T-helper 17 cell (primary cell): ENCODE measurements at regions not wholly inside any gene's neighbourhood (a gene's known extent, or its start where the extent isn't known, plus 50 kb on each side); places are given as distances from the start of the nearest gene placed in this dataset.

ENCODE experiments used
- ATAC-seq: fragments of 150-1000 bp; cut with Tn5 transposase; 2 replicates; pipeline ENCODE4 v1.10.0; 2021; ENCODE audit warnings: mild to moderate bottlenecking, moderate library complexity
- DNase-seq, 3 donors: peaks; one replicate each; pipeline versions ENCODE4 v3.0.0 to v3.0.0-alpha.2; 2020 to 2021
- H3K9me3 ChIP-seq: one replicate; pipeline ENCODE4 v1.7.0; 2013; ENCODE audit warnings: low read length, mild to moderate bottlenecking; ENCODE audit not compliant: control insufficient read depth, poor library complexity, severe bottlenecking
- H3K27ac Mint-ChIP-seq: one replicate; pipeline ENCODE4 v1.8.0; 2022; ENCODE audit warnings: mild to moderate bottlenecking, moderate library complexity, mixed read lengths
- H3K27me3 Mint-ChIP-seq: one replicate; pipeline ENCODE4 v1.8.0; 2022; ENCODE audit warnings: mixed read lengths
- H3K36me3 Mint-ChIP-seq: one replicate; pipeline ENCODE4 v1.8.0; 2022; ENCODE audit warnings: low read depth, mixed read lengths
- H3K4me1 Mint-ChIP-seq: one replicate; pipeline ENCODE4 v1.8.0; 2022; ENCODE audit warnings: mild to moderate bottlenecking, mixed read lengths
- H3K4me3 Mint-ChIP-seq: one replicate; pipeline ENCODE4 v1.8.0; 2022; ENCODE audit warnings: mild to moderate bottlenecking, moderate library complexity, mixed read lengths

- Mint-ChIP-seq H3K27me3 (no peaks in the 10 kb centered on the region), H3K4me1 (no peaks in the 10 kb centered on the region), H3K36me3 (no peaks in the 10 kb centered on the region), H3K27ac (no peak overlapping the region), H3K4me3 (no peak overlapping the region)
- DNase-seq (no peak), ATAC-seq (no peak)
- no peaks in the 10 kb centered on the region for H3K9me3 ChIP-seq
These were observed 189.5 kb upstream of the FAT4 start for GRCh38 chr4:125125276-125125675.

- Mint-ChIP-seq H3K27ac (no peak overlapping the region), H3K4me1 (no peaks in the 10 kb centered on the region), H3K4me3 (no peak overlapping the region), H3K36me3 (no peaks in the 10 kb centered on the region), H3K27me3 (no peaks in the 10 kb centered on the region)
- ATAC-seq = no peak
- no peak for DNase-seq
- no peaks in the 10 kb centered on the region for H3K9me3 ChIP-seq
These were observed 191.1 kb upstream of the FAT4 start for GRCh38 chr4:125123570-125124109.

GRCh38 chr4:125121581-125121980, 193.2 kb upstream of the FAT4 start:
- Mint-ChIP-seq H3K27me3 (no peaks in the 10 kb centered on the region), H3K36me3 (no peaks in the 10 kb centered on the region), H3K4me3 (no peak overlapping the region), H3K4me1 (no peaks in the 10 kb centered on the region), H3K27ac (no peak overlapping the region)
- H3K9me3 ChIP-seq = no peaks in the 10 kb centered on the region
- no peak for DNase-seq
- ATAC-seq = no peak

GRCh38 chr4:125116431-125116830, 198.3 kb upstream of the FAT4 start:
- Mint-ChIP-seq H3K36me3 (no peaks in the 10 kb centered on the region), H3K4me3 (no peak overlapping the region), H3K27me3 (no peaks in the 10 kb centered on the region), H3K4me1 (no peaks in the 10 kb centered on the region), H3K27ac (no peak overlapping the region)
- DNase-seq (no peak), ATAC-seq (no peak)
- no peaks in the 10 kb centered on the region for H3K9me3 ChIP-seq

- no peak for ATAC-seq
- no peak overlapping the region for H3K4me3 Mint-ChIP-seq
- H3K4me1 Mint-ChIP-seq = no peaks in the 10 kb centered on the region
- H3K27ac Mint-ChIP-seq = no peak overlapping the region
- DNase-seq = no peak
- no peaks in the 10 kb centered on the region for H3K36me3 Mint-ChIP-seq
- no peaks in the 10 kb centered on the region for H3K9me3 ChIP-seq
- H3K27me3 Mint-ChIP-seq = no peaks in the 10 kb centered on the region
These were observed 198.8 kb upstream of the FAT4 start for GRCh38 chr4:125115941-125116340.

GRCh38 chr4:125115476-125115875, 199.3 kb upstream of the FAT4 start:
- no peak for DNase-seq
- H3K27ac Mint-ChIP-seq = no peak overlapping the region
- no peak overlapping the region for H3K4me3 Mint-ChIP-seq
- no peaks in the 10 kb centered on the region for H3K4me1 Mint-ChIP-seq
- no peak for ATAC-seq
- H3K36me3 Mint-ChIP-seq = no peaks in the 10 kb centered on the region
- H3K27me3 Mint-ChIP-seq = no peaks in the 10 kb centered on the region
- H3K9me3 ChIP-seq = no peaks in the 10 kb centered on the region

- H3K4me1 Mint-ChIP-seq = no peaks in the 10 kb centered on the region
- no peaks in the 10 kb centered on the region for H3K36me3 Mint-ChIP-seq
- H3K27ac Mint-ChIP-seq = no peak overlapping the region
- H3K27me3 Mint-ChIP-seq = no peaks in the 10 kb centered on the region
- ATAC-seq (no peak), DNase-seq (no peak)
- no peaks in the 10 kb centered on the region for H3K9me3 ChIP-seq
- H3K4me3 Mint-ChIP-seq = no peak overlapping the region
These were observed 202.2 kb upstream of the FAT4 start for GRCh38 chr4:125112536-125112935.

- no peak overlapping the region for H3K27ac Mint-ChIP-seq
- no peak for DNase-seq
- no peaks in the 10 kb centered on the region for H3K27me3 Mint-ChIP-seq
- H3K9me3 ChIP-seq = no peaks in the 10 kb centered on the region
- no peak for ATAC-seq
- no peak overlapping the region for H3K4me3 Mint-ChIP-seq
- H3K36me3 Mint-ChIP-seq = no peaks in the 10 kb centered on the region
- no peaks in the 10 kb centered on the region for H3K4me1 Mint-ChIP-seq
These were observed 203.4 kb upstream of the FAT4 start for GRCh38 chr4:125111323-125111722.

- Mint-ChIP-seq H3K27ac (no peak overlapping the region), H3K4me1 (no peaks in the 10 kb centered on the region), H3K27me3 (no peaks in the 10 kb centered on the region), H3K36me3 (no peaks in the 10 kb centered on the region), H3K4me3 (no peak overlapping the region)
- DNase-seq (no peak), ATAC-seq (no peak)
- no peaks in the 10 kb centered on the region for H3K9me3 ChIP-seq
These were observed 209.2 kb upstream of the FAT4 start for GRCh38 chr4:125105561-125105960.

- H3K36me3 Mint-ChIP-seq = no peaks in the 10 kb centered on the region
- H3K9me3 ChIP-seq = no peaks in the 10 kb centered on the region
- H3K4me3 Mint-ChIP-seq = no peak overlapping the region
- H3K27me3 Mint-ChIP-seq = no peaks in the 10 kb centered on the region
- no peak for ATAC-seq
- no peaks in the 10 kb centered on the region for H3K4me1 Mint-ChIP-seq
- H3K27ac Mint-ChIP-seq = no peak overlapping the region
- DNase-seq = no peak
These were observed 210.1 kb upstream of the FAT4 start for GRCh38 chr4:125104616-125105015.

- no peak for DNase-seq
- Mint-ChIP-seq H3K4me3 (no peak overlapping the region), H3K36me3 (no peaks in the 10 kb centered on the region), H3K27ac (no peak overlapping the region), H3K4me1 (no peaks in the 10 kb centered on the region), H3K27me3 (no peaks in the 10 kb centered on the region)
- ATAC-seq = no peak
- H3K9me3 ChIP-seq = no peaks in the 10 kb centered on the region
These were observed 213.0 kb upstream of the FAT4 start for GRCh38 chr4:125101719-125102118.

- H3K9me3 ChIP-seq = no peaks in the 10 kb centered on the region
- H3K27ac Mint-ChIP-seq = no peak overlapping the region
- no peaks in the 10 kb centered on the region for H3K4me1 Mint-ChIP-seq
- no peak for DNase-seq
- H3K36me3 Mint-ChIP-seq = no peaks in the 10 kb centered on the region
- H3K4me3 Mint-ChIP-seq = no peak overlapping the region
- no peaks in the 10 kb centered on the region for H3K27me3 Mint-ChIP-seq
- ATAC-seq = no peak
These were observed 217.0 kb upstream of the FAT4 start for GRCh38 chr4:125097729-125098128.

- H3K9me3 ChIP-seq = no peaks in the 10 kb centered on the region
- no peak for DNase-seq
- ATAC-seq = no peak
- Mint-ChIP-seq H3K4me1 (no peaks in the 10 kb centered on the region), H3K4me3 (no peak overlapping the region), H3K27me3 (no peaks in the 10 kb centered on the region), H3K27ac (no peak overlapping the region), H3K36me3 (no peaks in the 10 kb centered on the region)
These were observed 218.1 kb upstream of the FAT4 start for GRCh38 chr4:125096662-125097061.

- H3K9me3 ChIP-seq = no peaks in the 10 kb centered on the region
- DNase-seq (no peak), ATAC-seq (no peak)
- H3K27me3 Mint-ChIP-seq = no peaks in the 10 kb centered on the region
- no peaks in the 10 kb centered on the region for H3K36me3 Mint-ChIP-seq
- no peak overlapping the region for H3K27ac Mint-ChIP-seq
- H3K4me3 Mint-ChIP-seq = no peak overlapping the region
- H3K4me1 Mint-ChIP-seq = no peaks in the 10 kb centered on the region
These were observed 223.2 kb upstream of the FAT4 start for GRCh38 chr4:125091541-125091940.

GRCh38 chr4:125091101-125091500, 223.7 kb upstream of the FAT4 start:
- Mint-ChIP-seq H3K4me1 (no peaks in the 10 kb centered on the region), H3K27me3 (no peaks in the 10 kb centered on the region), H3K36me3 (no peaks in the 10 kb centered on the region), H3K27ac (no peak overlapping the region), H3K4me3 (no peak overlapping the region)
- DNase-seq (no peak), ATAC-seq (no peak)
- H3K9me3 ChIP-seq = no peaks in the 10 kb centered on the region
